ENCODE measurements at regions not wholly inside any gene's neighbourhood (a gene's known extent, or its start where the extent isn't known, plus 50 kb on each side); places are given as distances from the start of the nearest gene placed in this dataset.
"Not testable (repeated sequence)": the region's sequence is repeated elsewhere in the genome, so short reads cannot be mapped to it uniquely, and the experiment has no call there.

DNA sequence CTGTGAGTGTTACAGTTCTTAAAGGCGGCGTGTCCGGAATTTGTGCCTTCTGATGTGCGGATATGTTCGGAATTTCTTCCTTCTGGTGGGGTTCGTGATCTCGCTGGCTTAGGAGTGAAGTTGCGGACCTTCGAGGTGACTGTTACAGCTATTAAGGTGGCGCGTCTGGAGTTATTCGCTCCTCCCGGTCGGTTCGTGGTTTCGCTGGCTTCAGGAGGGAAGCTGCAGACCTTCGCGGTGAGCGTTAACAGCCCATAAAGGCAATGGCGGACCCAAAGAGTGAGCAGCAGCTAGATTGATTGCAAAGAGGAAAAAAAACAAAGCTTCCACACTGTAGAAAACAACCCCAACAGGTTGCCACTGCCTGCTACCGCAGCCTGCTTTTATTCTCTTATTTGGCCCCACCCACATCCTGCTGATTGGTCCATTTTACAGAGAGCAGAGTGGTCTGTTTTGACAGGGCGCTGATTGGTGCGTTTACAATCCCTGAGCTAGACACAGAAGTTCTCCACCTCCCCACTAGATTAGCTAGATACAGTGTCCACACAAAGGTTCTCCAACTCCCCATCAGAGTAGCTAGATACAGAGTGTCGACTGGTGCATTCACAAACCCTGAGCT lies 95.7 kb upstream of the MYO10 start:
- not testable (repeated sequence) for H3K4me1 ChIP-seq (replicated peaks in 1 of 4; ENCODE audit: control insufficient read depth in 3 of 4, insufficient read depth in 4 of 4, low read length in 3 of 4); H3K79me1 ChIP-seq (ENCODE audit: low read depth, low read length); H3K56ac ChIP-seq (replicated peaks; ENCODE audit: insufficient read length, low read depth, low read length); H3K4ac ChIP-seq (replicated peaks; ENCODE audit: insufficient read length, low read depth, low read length); FAIRE-seq; H3K9ac ChIP-seq (replicated peaks in 1 of 4; ENCODE audit: extremely low read depth in 1 of 4, low read depth in 3 of 4, low read length in 3 of 4); H4K8ac ChIP-seq (ENCODE audit: extremely low read depth, insufficient read depth, low read length); H2BK120ac ChIP-seq (replicated peaks; ENCODE audit: low read depth, low read length); H2AFZ ChIP-seq (ENCODE audit: low read length); H3K4me3 ChIP-seq (ENCODE audit: extremely low read depth in 1 of 4, insufficient read depth in 2 of 4, low read depth in 3 of 4, low read length in 4 of 4); H3K4me2 ChIP-seq (ENCODE audit: insufficient read depth in 1 of 2, low read depth in 2 of 2, low read length in 2 of 2); H4K5ac ChIP-seq (ENCODE audit: insufficient read length, low read depth, low read length); H3K27ac ChIP-seq (ENCODE audit: low read depth, low read length); DNase-seq (ENCODE audit: low read depth in 1 of 2, low spot score in 2 of 2); H2BK12ac ChIP-seq (ENCODE audit: low read depth, low read length); H4K20me1 ChIP-seq (replicated peaks in 1 of 2; ENCODE audit: control insufficient read depth in 1 of 2, insufficient read depth in 2 of 2, low read length in 2 of 2); H2BK15ac ChIP-seq (ENCODE audit: low read length); H3K9me3 ChIP-seq (ENCODE audit: insufficient read depth in 2 of 2, low read depth in 1 of 2, low read length in 1 of 2); H3K27me3 ChIP-seq (replicated peaks in 1 of 4; ENCODE audit: control insufficient read depth in 3 of 4, extremely low read depth in 1 of 4, insufficient read depth in 3 of 4, low read length in 3 of 4); H3K14ac ChIP-seq (ENCODE audit: insufficient read length); H3K79me2 ChIP-seq (ENCODE audit: control insufficient read depth in 1 of 2, insufficient read depth in 2 of 2, low read length in 2 of 2); H2AK5ac ChIP-seq (ENCODE audit: low read depth, low read length); H3K36me3 ChIP-seq (ENCODE audit: control insufficient read depth in 2 of 4, insufficient read depth in 4 of 4, low read length in 3 of 4); H3K23me2 ChIP-seq (ENCODE audit: low read depth, low read length); H4K91ac ChIP-seq (replicated peaks; ENCODE audit: insufficient read length, low read length); H2BK5ac ChIP-seq (ENCODE audit: low read depth, low read length); H3K23ac ChIP-seq (ENCODE audit: insufficient read length); H2BK20ac ChIP-seq (ENCODE audit: low read length); H3K18ac ChIP-seq (ENCODE audit: extremely low read depth, low read length)
- 93% methylated on average over 23 of the region's 24 CpGs; no CpG with 5 or more reads in 1 of the 2 experiments for WGBS, 2 experiments (ENCODE audit: extremely low coverage in 1 of 2, insufficient coverage in 1 of 2, insufficient read length in 1 of 2, insufficient replicate concordance in 2 of 2, low coverage in 1 of 2, low lambda C conversion rate in 2 of 2, missing lambda C conversion rate in 1 of 2)
- CTCF ChIA-PET (ENCODE audit: partially characterized antibody), result interaction anchor here (0.9 kb wide), 1 partner anchor 160 kb away, joined by 3 read pairs; no protein-coding TSS in a partner anchor
- POLR2A ChIA-PET (ENCODE audit: partially characterized antibody), result interaction anchor here (0.9 kb wide), 1 partner anchor 10 kb away, joined by 3 read pairs; no protein-coding TSS in a partner anchor

Data from H1 (cell line).